OCI-LY1 (cell line): ENCODE measurements at regions not wholly inside any gene's neighbourhood (a gene's known extent, or its start where the extent isn't known, plus 50 kb on each side); places are given as distances from the start of the nearest gene placed in this dataset.

Source experiments
- EZH2 ChIP-seq: fragments of 200-600 bp; sonication (generic), shearing (Covaris generic); IDR thresholded peaks from 2 replicates; pipeline ENCODE4 v1.8.0; 2017; ENCODE audit warnings: borderline replicate concordance, mixed run types, mild to moderate bottlenecking, antibody characterized with exemption, low read length, moderate library complexity, mixed read lengths
- TF ChIP-seq, protein P1 (sequence below): fragments of 200-600 bp; sonication (generic), shearing (Covaris generic); IDR thresholded peaks from 2 replicates; pipeline ENCODE4 v1.5.1; 2017; ENCODE audit warnings: mild to moderate bottlenecking, antibody characterized with exemption, low read length, moderate library complexity, mixed read lengths

DNA sequence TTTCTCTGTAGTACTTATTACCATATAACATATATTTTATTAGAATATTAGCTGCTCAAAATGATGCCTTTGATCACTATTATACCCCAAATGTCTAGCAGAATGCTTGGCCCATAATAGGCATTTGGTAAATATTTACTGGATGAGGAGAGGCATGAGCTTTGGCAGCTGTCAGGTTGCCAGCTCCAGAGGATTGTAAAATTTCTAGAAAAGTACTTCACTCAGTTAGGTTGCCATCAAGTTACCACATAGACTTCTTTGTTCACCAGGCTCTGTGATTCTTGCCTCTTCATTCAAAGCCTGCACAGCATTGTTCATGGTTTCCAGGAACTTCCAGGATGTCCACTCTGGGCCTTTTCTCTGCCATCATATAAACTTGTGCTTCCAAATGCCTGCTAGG lies 582.8 kb downstream of the PDCD6IP start:
- no peak for TF ChIP-seq EZH2
- TF ChIP-seq, protein P1, sequence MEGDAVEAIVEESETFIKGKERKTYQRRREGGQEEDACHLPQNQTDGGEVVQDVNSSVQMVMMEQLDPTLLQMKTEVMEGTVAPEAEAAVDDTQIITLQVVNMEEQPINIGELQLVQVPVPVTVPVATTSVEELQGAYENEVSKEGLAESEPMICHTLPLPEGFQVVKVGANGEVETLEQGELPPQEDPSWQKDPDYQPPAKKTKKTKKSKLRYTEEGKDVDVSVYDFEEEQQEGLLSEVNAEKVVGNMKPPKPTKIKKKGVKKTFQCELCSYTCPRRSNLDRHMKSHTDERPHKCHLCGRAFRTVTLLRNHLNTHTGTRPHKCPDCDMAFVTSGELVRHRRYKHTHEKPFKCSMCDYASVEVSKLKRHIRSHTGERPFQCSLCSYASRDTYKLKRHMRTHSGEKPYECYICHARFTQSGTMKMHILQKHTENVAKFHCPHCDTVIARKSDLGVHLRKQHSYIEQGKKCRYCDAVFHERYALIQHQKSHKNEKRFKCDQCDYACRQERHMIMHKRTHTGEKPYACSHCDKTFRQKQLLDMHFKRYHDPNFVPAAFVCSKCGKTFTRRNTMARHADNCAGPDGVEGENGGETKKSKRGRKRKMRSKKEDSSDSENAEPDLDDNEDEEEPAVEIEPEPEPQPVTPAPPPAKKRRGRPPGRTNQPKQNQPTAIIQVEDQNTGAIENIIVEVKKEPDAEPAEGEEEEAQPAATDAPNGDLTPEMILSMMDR: no peak
